ENCODE measurements at regions not wholly inside any gene's neighbourhood (a gene's known extent, or its start where the extent isn't known, plus 50 kb on each side); places are given as distances from the start of the nearest gene placed in this dataset.

GRCh38 chr11:32253706-32254105 is 162.8 kb downstream of the RCN1 start:
- ChIA-PET POLR2A (no interaction called here), CTCF (interaction anchor here (0.6 to 1.6 kb wide), 9 partner anchors 9 to 205 kb away, joined by 3 to 4 read pairs (median 3); no protein-coding TSS in a partner anchor)
- H3K36me3 ChIP-seq (ENCODE audit: control insufficient read depth in 2 of 2, insufficient read depth in 1 of 2, low read length in 2 of 2): no peaks in the 10 kb centered on the region
- no peaks in the 10 kb centered on the region for H3K9me3 ChIP-seq (ENCODE audit: control insufficient read depth, insufficient read depth, low read depth, low read length)
- no peak for TF ChIP-seq ZNF624 (tag by site-specific recombination; IDR thresholded peaks at IDR 0.05)
- no peak overlapping the region for H3K27ac ChIP-seq (ENCODE audit: extremely low read depth, low read depth, low read length)
- H3K4me3 ChIP-seq (ENCODE audit: low read depth, low read length): no peak overlapping the region
- no peaks in the 10 kb centered on the region for H3K4me1 ChIP-seq (ENCODE audit: control insufficient read depth, insufficient read depth, low read length)

GRCh38 chr11:32255841-32256240 is 165.0 kb downstream of the RCN1 start:
- POLR2A ChIA-PET: interaction anchor here (1.0 kb wide), 1 partner anchor 25 kb away, joined by 3 read pairs; no protein-coding TSS in a partner anchor
- Histone ChIP-seq H3K27ac (ENCODE audit: extremely low read depth, low read depth, low read length) (no peak overlapping the region), H3K36me3 (ENCODE audit: control insufficient read depth in 2 of 2, insufficient read depth in 1 of 2, low read length in 2 of 2) (no peaks in the 10 kb centered on the region), H3K4me1 (ENCODE audit: control insufficient read depth, insufficient read depth, low read length) (no peaks in the 10 kb centered on the region), H3K9me3 (ENCODE audit: control insufficient read depth, insufficient read depth, low read depth, low read length) (no peaks in the 10 kb centered on the region), H3K4me3 (ENCODE audit: low read depth, low read length) (no peak overlapping the region)
- CTCF ChIA-PET: interaction anchor here (0.6 kb wide), 2 partner anchors 18 to 66 kb away, joined by 3 read pairs; no protein-coding TSS in a partner anchor
- TF ChIP-seq ZNF521 (tag by site-specific recombination; IDR thresholded peaks at IDR 0.05) (no peak), ZNF747 (tag by site-specific recombination; IDR thresholded peaks at IDR 0.05) (no peak), YY1 (tag by site-specific recombination; IDR thresholded peaks at IDR 0.05) (no peak), ZNF518A (tag by site-specific recombination; conservative IDR thresholded peaks at IDR 0.05; ENCODE audit: low read depth) (no peak), PRDM2 (tag by site-specific recombination; IDR thresholded peaks at IDR 0.05; ENCODE audit: borderline replicate concordance) (no peak), ZNF501 (tag by site-specific recombination; IDR thresholded peaks at IDR 0.05) (no peak), GLI4 (tag by site-specific recombination; IDR thresholded peaks at IDR 0.05) (no peak), ZNF513 (tag by site-specific recombination; IDR thresholded peaks at IDR 0.05) (no peak), ZNF785 (tag by site-specific recombination; IDR thresholded peaks at IDR 0.05) (no peak)

Measured in HEK293 (cell line).